Right cardiac atrium (tissue), 5 donors: ENCODE measurements at regions not wholly inside any gene's neighbourhood (a gene's known extent, or its start where the extent isn't known, plus 50 kb on each side); places are given as distances from the start of the nearest gene placed in this dataset.

Source experiments
- ATAC-seq, 2 donors: fragments of 200-7000 bp; cut with Tn5 transposase; one replicate each; pipeline versions ENCODE4 v1.8.0 to v1.9.1; 2020; ENCODE audit warnings: moderate library complexity in 2 of 2, mild to moderate bottlenecking in 1 of 2
- DNase-seq, 3 donors: peaks; one replicate each; pipeline ENCODE4 v3.0.0-alpha.2; 2020
- H3K27ac ChIP-seq: one replicate; pipeline ENCODE4 v1.5.1; 2013; ENCODE audit warnings: mild to moderate bottlenecking, low read length, control low read depth, moderate library complexity
- H3K27me3 ChIP-seq: one replicate; pipeline ENCODE4 v1.6.1; 2013; ENCODE audit not compliant: control insufficient read depth, insufficient read depth
- H3K4me1 ChIP-seq: one replicate; pipeline ENCODE4 v1.6.1; 2013; ENCODE audit warnings: low read length; ENCODE audit not compliant: control insufficient read depth, insufficient read depth
- H3K4me3 ChIP-seq: one replicate; pipeline ENCODE4 v1.5.1; 2013; ENCODE audit warnings: low read length, control low read depth
- H3K9me3 ChIP-seq: one replicate; pipeline ENCODE4 v1.6.1; 2013; ENCODE audit warnings: low read length; ENCODE audit not compliant: control insufficient read depth
- WGBS: extraction: QIAGEN DNeasy Blood & Tissue Kit; methylation state at CpG from one replicate; pipeline ENCODE4 v1.1.7; 2013; 5-methylcytosine and 5-hydroxymethylcytosine counted together
- intact Hi-C, 4 donors: fragments of 100-400 bp; cut with DNase I; formaldehyde crosslinking; loops; one replicate each; pipeline versions ENCODE4 v1.11.0 to v1.14.0; 2022 to 2023
- donor health status: healthy with polysubstance abuse.
- donor health status: DM: no; HTN: yes; CAD: no.
- donor health status: DM: no; HTN: no; CAD: no.
- donor health status: DM: no; HTN: yes; CAD: no; lungs with severe emphysema.
- donor health status: DM: yes; HTN: yes; CAD: no.

DNA sequence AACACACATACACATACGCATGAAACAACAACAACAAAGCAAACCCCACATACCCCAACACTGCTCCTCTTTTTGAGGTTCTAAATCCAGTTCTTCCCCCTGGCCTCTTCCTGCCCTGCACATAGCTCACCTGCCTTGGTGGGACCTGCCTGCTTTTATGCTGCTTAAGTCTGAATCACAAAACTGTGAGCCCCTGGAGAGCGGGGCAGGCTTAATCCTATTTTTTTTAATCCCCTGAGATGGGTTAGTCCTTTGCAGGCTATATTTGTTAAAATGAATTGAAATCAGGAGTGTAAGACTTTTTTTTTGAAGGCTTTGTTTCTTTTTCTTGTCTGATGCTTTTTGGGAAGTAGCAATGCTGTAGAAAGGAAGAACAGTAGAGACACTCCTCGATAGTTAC, 84.6 kb upstream of the MAX start:
- Histone ChIP-seq H3K27ac (no peak overlapping the region), H3K4me1 (peaks cover 1% of the 10 kb centered on the region), H3K27me3 (no peaks in the 10 kb centered on the region), H3K4me3 (no peak overlapping the region), H3K9me3 (no peaks in the 10 kb centered on the region)
- no peak for DNase-seq
- no peak for ATAC-seq
- intact Hi-C loops = no loop called here
- 81% methylated on average over 3 of the region's 3 CpGs for WGBS

DNA sequence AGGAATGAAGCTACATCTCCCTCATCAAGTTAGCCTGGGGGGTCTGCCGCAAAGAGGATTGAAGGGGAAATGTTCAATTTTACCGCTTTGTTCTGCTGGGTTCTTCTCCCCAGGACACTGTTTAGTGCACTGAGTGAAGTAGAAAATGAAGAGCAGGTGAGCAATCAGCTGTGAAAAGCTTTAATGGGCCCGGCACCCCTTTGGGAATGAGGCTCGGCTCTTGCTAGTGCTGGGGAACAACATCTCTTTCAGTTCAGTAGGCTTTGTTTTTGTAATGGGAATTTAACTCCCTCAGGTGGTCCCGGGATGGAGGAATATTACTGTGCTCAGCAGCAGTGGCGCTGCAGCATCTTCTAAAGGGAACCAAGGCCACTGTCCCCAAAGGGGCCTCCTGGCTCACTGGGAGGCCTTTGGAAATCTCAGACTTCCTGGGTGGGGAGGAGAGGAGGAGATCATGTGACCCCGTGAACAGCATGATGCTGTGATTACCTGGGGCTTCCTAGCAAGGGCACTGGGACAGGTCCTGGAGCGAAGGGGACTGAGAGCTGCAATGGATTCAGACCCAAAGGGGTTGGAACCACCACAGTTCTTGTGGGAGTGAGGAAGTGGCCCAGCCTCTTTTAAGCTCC, 85.2 kb upstream of the MAX start:
- ATAC-seq = no peak
- no peak for DNase-seq
- no peak overlapping the region for H3K27ac ChIP-seq
- H3K27me3 ChIP-seq = no peaks in the 10 kb centered on the region
- H3K4me1 ChIP-seq = peaks cover 1% of the 10 kb centered on the region
- intact Hi-C loops = no loop called here
- no peaks in the 10 kb centered on the region for H3K9me3 ChIP-seq
- WGBS = 74% methylated on average over 8 of the region's 8 CpGs
- no peak overlapping the region for H3K4me3 ChIP-seq

DNA sequence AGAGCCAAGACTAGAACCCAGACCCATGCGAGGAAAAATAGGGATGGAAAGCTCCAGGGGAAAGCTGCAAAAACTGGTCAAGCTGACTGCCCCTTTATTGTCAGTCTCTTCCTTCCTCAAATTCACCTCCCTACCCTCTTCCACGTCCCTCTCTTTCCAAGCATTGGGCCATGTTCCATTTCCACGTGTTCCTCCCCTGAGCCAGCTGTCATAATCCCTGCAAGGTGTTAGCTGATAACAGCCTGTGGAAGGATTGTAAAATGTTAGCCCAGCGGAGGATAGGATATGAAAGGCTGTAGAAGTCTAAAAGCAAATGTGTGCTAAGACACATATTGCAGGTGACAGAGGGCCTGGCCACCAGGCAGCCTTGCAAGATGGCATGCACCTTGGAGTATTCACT, 88.0 kb upstream of the MAX start:
- WGBS = 49% methylated on average over 4 of the region's 4 CpGs
- Histone ChIP-seq H3K4me1 (no peaks in the 10 kb centered on the region), H3K27ac (no peak overlapping the region), H3K9me3 (no peaks in the 10 kb centered on the region), H3K27me3 (no peaks in the 10 kb centered on the region), H3K4me3 (no peak overlapping the region)
- no peak for DNase-seq
- no peak for ATAC-seq
- intact Hi-C loops = no loop called here

DNA sequence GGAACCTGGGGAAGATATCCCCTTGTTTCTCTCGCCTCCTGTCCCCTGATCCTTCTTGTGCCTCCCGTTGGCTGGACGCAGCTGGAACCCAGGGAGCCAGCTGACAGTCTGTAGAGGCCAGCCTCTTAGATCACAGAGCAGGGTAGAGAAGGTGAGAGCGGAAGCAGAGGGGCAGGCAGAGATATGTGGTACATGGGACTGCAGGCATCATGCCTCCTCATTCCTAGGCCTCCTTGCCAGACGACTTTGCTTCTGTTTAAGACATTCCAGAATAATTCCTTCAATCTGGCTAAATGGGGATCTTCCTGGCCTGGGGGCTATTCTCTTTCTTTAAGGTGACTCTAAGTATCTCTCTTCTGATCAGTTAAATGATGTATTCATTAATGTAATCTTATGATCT, 89.4 kb upstream of the MAX start:
- Histone ChIP-seq H3K27me3 (no peaks in the 10 kb centered on the region), H3K4me1 (no peaks in the 10 kb centered on the region), H3K27ac (no peak overlapping the region), H3K4me3 (no peak overlapping the region), H3K9me3 (no peaks in the 10 kb centered on the region)
- WGBS = 75% methylated on average over 5 of the region's 5 CpGs
- intact Hi-C loops = no loop called here
- ATAC-seq (no peak), DNase-seq (no peak)

DNA sequence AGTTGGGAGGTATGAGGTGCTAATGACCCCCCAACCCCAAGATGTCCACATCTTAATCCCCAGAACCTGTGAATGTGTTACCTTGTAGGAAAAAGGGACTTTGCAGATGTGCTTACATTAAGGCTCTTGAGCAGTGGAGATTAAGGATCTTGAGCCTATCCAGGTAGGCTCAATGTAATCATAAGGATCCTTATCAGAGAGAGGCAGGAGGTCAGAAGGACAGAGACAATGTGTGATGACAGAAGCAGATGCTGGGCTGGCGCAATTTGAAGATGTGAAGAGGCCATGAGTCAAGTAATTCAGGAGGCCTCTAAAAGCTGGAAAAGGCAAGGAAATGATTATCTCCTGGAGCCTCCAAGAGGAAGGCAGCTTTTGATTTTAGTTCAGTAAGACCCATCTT, 90.4 kb upstream of the MAX start:
- no peak for ATAC-seq
- WGBS = 80% methylated on average over 1 of the region's 1 CpG
- no peak for DNase-seq
- Histone ChIP-seq H3K27me3 (no peaks in the 10 kb centered on the region), H3K4me1 (no peaks in the 10 kb centered on the region), H3K4me3 (no peak overlapping the region), H3K9me3 (no peaks in the 10 kb centered on the region), H3K27ac (no peak overlapping the region)
- intact Hi-C loops = no loop called here

DNA sequence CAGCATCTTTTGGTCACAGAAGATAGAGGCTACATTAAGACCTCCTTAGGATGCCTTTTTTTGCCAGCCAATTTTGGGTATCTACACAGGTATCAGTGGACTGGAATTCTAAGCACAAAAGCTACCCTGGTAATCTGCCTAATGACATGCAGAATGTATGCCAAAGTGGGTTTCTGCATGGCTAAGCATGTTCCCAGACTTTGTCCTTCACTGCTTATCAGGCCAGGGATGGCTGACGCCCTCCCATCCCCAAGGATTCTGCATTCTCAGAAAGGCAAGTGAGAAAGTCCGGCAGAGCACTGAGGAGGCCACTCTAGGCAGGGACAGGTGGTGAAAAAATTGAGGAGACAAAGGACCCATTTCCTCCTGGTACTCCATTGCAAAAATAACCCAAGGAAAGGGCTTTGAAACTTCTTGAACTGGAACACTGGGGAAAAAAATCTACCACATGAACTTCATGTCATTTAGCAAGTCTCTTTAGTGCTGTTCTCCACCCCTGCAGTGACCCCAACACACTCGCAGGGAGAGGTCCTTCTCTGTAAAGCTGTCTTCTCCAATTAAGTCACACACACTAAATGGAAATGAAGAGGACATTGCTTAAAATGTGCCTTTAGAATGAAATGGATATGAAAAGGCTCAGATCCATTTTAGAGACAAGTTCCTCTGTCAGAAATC, 91.7 kb upstream of the MAX start:
- ATAC-seq (no peak), DNase-seq (no peak)
- Histone ChIP-seq H3K4me1 (no peaks in the 10 kb centered on the region), H3K4me3 (no peak overlapping the region), H3K27me3 (no peaks in the 10 kb centered on the region), H3K9me3 (no peaks in the 10 kb centered on the region), H3K27ac (no peak overlapping the region)
- intact Hi-C loops = no loop called here
- WGBS = 54% methylated on average over 3 of the region's 3 CpGs

DNA sequence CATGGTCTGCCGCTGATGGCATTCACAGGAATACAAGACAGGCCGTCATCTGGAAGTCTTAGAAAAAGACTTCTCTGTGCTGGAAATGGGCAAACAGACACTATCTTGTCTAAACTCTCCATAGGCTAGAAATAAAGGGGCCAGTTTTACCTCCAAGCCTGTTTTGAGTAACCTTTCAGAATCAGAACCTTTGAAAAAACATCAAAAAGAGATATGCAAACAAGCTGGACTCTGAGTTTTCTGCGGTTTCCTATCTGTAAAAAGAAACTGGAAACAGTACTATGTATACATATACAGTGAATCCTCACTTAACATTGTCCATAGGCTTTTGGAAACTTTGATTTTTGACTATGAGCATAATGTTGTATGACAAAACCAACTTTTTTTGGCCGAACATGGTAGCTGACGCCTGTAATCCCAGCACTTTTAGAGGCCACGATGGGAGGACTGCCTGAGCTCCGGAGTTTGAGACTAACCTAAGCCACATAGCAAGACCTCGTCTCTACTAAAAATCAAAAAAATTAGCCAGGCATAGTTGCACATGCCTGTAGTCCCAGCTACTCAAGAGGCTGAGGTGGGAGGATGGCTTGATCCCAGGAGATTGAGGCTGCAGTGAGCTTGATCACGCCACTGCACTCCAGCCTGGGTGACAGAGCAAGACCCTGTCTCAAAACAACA, 92.9 kb upstream of the MAX start:
- Histone ChIP-seq H3K4me1 (no peaks in the 10 kb centered on the region), H3K4me3 (no peak overlapping the region), H3K27ac (no peak overlapping the region), H3K9me3 (no peaks in the 10 kb centered on the region), H3K27me3 (no peaks in the 10 kb centered on the region)
- DNase-seq (no peak), ATAC-seq (no peak)
- WGBS = 87% methylated on average over 9 of the region's 9 CpGs
- intact Hi-C loops = no loop called here

DNA sequence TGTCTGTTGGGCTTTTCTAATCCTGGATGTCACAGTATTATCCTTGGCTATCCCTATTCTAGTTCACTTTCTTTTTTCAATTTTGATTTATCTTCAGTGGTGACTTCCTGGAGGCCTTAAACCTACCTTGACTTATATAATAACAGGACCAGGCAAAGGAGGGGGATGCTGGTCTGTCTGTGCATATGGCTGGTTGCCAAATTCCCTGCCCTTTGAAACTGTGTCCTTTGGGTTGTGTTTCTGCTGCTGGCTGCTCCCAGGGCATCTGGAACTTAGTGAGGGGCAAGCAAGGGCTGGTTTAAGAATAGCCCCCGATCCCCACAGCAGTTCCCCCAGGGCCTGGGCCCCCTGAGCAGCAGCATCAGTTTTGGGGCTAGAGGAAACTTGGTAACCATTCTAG, 96.0 kb upstream of the MAX start:
- no peak overlapping the region for H3K4me3 ChIP-seq

DNA sequence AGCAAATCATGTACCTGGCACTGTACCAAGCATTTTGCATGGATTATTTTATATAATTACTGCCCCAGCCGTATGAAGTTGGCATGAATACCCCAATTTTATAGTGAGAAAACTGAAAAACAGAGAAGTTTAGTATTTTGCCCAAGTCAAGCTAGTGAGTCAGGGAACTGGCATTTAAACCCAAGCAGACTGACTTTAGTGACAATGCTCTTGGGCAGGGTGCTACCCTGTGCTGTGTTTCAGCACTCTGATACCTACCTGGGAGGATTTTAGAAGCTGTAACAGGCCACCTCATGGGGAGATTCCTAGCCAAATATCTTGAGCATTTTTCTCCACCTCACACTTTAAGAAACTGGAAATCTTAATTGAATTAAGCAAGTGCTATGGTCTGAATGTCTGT, 98.1 kb upstream of the MAX start:
- no peak overlapping the region for H3K27ac ChIP-seq
- no peaks in the 10 kb centered on the region for H3K4me1 ChIP-seq
- H3K9me3 ChIP-seq = no peaks in the 10 kb centered on the region
- ATAC-seq (no peak), DNase-seq (no peak)
- intact Hi-C loops = no loop called here
- no peaks in the 10 kb centered on the region for H3K27me3 ChIP-seq
- WGBS = 41% methylated on average over 1 of the region's 1 CpG
- H3K4me3 ChIP-seq = no peak overlapping the region

More for the DNA sequence above, 96.0 kb upstream of the MAX start:
- H3K27me3 ChIP-seq = no peaks in the 10 kb centered on the region
- DNase-seq = no peak
- no peak for ATAC-seq
- H3K4me1 ChIP-seq = no peaks in the 10 kb centered on the region
- WGBS = 46% methylated on average over 1 of the region's 1 CpG
- intact Hi-C loops = no loop called here
- H3K27ac ChIP-seq = no peak overlapping the region
- no peaks in the 10 kb centered on the region for H3K9me3 ChIP-seq

DNA sequence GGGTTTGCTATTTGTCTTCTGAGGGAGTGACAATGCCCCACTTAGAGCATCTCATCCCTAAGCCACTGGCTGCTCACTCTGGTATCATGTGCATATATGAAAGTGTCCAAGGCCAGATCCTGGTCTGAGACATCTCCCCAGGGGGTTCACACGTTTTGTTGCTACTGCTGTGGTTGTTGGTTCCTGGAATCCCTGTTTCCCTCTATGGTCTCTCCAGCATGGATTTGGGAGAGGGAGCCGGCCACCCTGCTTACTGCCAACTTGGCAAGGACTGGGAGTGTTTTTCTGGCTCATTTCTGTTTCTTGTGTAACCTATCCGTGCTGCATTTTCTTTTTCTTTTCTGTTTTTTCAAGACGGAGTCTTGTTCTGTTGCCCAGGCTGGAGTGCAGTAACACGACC, 101.3 kb upstream of the MAX start:
- Histone ChIP-seq H3K27ac (no peak overlapping the region), H3K27me3 (no peaks in the 10 kb centered on the region), H3K4me3 (no peak overlapping the region), H3K4me1 (no peaks in the 10 kb centered on the region), H3K9me3 (no peaks in the 10 kb centered on the region)
- ATAC-seq (peak in 1 of 2 donors; percentile 40), DNase-seq (peak in 1 of 3 donors; percentile 22)
- intact Hi-C loops = no loop called here
- WGBS = 55% methylated on average over 5 of the region's 5 CpGs

DNA sequence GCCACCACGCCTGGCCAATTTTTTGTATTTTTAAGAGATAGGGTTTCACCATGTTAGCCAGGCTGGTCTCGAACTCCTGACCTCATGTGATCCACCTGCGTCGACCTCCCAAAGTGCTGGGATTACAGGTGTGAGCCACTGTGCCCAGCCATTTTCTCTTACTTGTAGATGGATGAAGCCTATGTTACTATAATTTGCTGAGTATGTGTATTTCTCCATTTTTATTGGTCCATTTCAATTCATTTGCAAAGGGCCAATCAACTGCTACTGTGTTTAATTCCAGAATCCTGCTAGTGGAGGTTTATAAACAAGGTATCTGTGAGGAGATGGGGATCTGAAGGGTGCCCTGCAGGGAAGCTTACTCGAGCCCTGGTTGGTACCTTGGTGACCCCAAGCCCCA, 101.7 kb upstream of the MAX start:
- DNase-seq (no peak), ATAC-seq (no peak)
- H3K27me3 ChIP-seq = no peaks in the 10 kb centered on the region
- no peaks in the 10 kb centered on the region for H3K4me1 ChIP-seq
- H3K27ac ChIP-seq = no peak overlapping the region
- intact Hi-C loops = no loop called here
- H3K4me3 ChIP-seq = no peak overlapping the region
- no peaks in the 10 kb centered on the region for H3K9me3 ChIP-seq
- 93% methylated on average over 5 of the region's 5 CpGs for WGBS
